Erythroblast (primary cell): ENCODE measurements at regions not wholly inside any gene's neighbourhood (a gene's known extent, or its start where the extent isn't known, plus 50 kb on each side); places are given as distances from the start of the nearest gene placed in this dataset.

Experiments used
- GATA1 ChIP-seq: IDR thresholded peaks from 2 replicates; pipeline ENCODE4 v1.6.1; 2011; ENCODE audit warnings: low read depth, mild to moderate bottlenecking, control low read depth, low read length, moderate library complexity
- POLR2A ChIP-seq: IDR thresholded peaks from 2 replicates; pipeline ENCODE4 v1.6.1; 2011; ENCODE audit warnings: mild to moderate bottlenecking, low read length

- no peak for TF ChIP-seq GATA1
- TF ChIP-seq POLR2A: no peak
These were observed 101.5 kb upstream of the MGAT5 start for GRCh38 chr2:134152045-134153010.
